ENCODE measurements at regions not wholly inside any gene's neighbourhood (a gene's known extent, or its start where the extent isn't known, plus 50 kb on each side); places are given as distances from the start of the nearest gene placed in this dataset.

DNA sequence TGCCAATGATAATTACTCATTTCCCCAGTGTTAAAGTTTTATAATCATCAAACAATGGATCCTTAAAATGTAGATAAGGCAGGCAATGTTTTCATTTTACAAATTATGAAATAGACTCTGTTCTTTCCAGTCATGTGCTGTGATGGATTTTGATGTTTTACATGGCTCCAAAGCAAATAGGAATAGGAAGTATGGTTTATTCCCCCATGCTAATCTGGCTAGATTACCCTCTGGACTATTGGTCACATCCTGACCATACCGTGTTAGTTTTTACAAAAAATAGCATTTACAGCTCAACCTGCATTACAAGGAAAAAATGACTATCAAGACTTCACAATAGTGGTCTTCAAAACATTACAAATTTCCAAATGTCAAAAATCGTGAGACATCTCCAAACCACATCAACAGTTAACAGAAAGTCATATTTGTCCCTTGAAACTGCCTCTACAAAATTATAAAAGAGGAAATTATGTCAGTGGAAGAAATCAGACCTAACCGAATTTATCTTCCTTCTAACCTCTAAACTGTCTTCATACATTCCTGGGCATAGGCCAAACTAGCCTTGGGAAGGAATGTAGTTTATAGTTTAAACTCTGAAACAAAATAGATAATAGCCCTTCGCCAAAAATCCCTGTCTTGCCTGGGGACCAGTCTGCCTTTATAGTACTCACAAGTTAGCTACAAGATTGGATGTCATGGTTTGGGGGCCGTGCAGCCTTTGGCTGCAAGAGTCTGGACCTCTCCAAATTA, 1941.2 kb upstream of the CELF4 start:
- Histone ChIP-seq H3K27me3 (ENCODE audit: control insufficient read depth in 2 of 2, insufficient read depth in 1 of 2, low read length in 1 of 2) (no peaks in the 10 kb centered on the region), H3K4me1 (ENCODE audit: control insufficient read depth in 2 of 2, insufficient read depth in 2 of 2, low read length in 2 of 2) (no peaks in the 10 kb centered on the region), H3K4me3 (ENCODE audit: low read length in 2 of 2) (no peak overlapping the region), H3K36me3 (ENCODE audit: control insufficient read depth in 2 of 2, insufficient read depth in 2 of 2, low read length in 1 of 2) (no peaks in the 10 kb centered on the region), H3K27ac (ENCODE audit: low read depth in 1 of 2, low read length in 1 of 2) (no peak overlapping the region), H3K9me3 (ENCODE audit: control insufficient read depth in 2 of 2, insufficient read depth in 1 of 2, low read length in 1 of 2) (no peaks in the 10 kb centered on the region)
- WGBS = 94% methylated on average over 5 of the region's 5 CpGs
- no peak for DNase-seq (ENCODE audit: low read depth in 6 of 9, low spot score in 9 of 9)

DNA sequence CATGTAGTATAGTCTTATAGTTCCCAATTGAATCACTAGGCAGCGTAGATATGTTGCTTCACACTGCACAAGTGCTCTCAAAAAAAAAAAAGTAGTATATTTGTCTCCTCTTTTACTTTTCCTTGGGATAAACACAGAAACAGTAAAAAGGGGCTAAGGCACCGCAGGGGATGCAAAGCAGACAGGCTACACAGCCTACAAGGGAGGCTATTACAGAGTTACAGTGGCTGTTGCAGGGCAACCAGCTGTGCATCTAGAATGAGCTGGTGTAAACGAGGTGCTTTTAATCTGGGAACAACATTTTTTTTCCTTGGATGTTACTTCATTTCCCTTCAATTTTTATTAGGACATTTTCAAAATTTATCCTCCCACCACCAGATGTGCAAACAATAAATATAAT, 1934.7 kb upstream of the CELF4 start:
- Histone ChIP-seq H3K9me3 (ENCODE audit: control insufficient read depth in 2 of 2, insufficient read depth in 1 of 2, low read length in 1 of 2) (no peaks in the 10 kb centered on the region), H3K4me3 (ENCODE audit: low read length in 2 of 2) (no peak overlapping the region), H3K27ac (ENCODE audit: low read depth in 1 of 2, low read length in 1 of 2) (no peak overlapping the region), H3K4me1 (ENCODE audit: control insufficient read depth in 2 of 2, insufficient read depth in 2 of 2, low read length in 2 of 2) (no peaks in the 10 kb centered on the region), H3K27me3 (ENCODE audit: control insufficient read depth in 2 of 2, insufficient read depth in 1 of 2, low read length in 1 of 2) (no peaks in the 10 kb centered on the region), H3K36me3 (ENCODE audit: control insufficient read depth in 2 of 2, insufficient read depth in 2 of 2, low read length in 1 of 2) (no peaks in the 10 kb centered on the region)
- 94% methylated on average over 3 of the region's 3 CpGs for WGBS
- DNase-seq (ENCODE audit: low read depth in 6 of 9, low spot score in 9 of 9) = no peak

DNA sequence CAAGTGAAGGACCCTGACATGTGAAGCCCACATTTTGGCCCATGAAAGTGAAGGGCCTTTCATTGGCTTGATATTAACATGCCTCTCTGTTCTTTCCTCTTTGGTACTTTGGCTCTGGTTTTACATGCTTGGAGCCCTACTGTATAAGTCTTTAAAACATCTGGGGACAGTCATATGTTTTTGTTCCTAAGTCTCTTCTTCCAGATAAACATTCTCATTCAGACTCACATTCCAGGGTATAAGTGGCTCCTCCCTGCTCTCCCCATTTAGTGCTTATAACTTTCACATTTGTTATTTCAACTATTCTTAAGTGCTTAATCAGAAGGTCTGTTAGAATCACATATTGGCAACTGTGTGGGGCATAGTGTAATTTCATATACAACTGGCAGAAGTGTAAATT, 1932.2 kb upstream of the CELF4 start:
- no peaks in the 10 kb centered on the region for H3K9me3 ChIP-seq (ENCODE audit: control insufficient read depth in 2 of 2, insufficient read depth in 1 of 2, low read length in 1 of 2)
- no peak overlapping the region for H3K4me3 ChIP-seq (ENCODE audit: low read length in 2 of 2)
- no peaks in the 10 kb centered on the region for H3K27me3 ChIP-seq (ENCODE audit: control insufficient read depth in 2 of 2, insufficient read depth in 1 of 2, low read length in 1 of 2)
- H3K4me1 ChIP-seq (ENCODE audit: control insufficient read depth in 2 of 2, insufficient read depth in 2 of 2, low read length in 2 of 2) = no peaks in the 10 kb centered on the region
- H3K36me3 ChIP-seq (ENCODE audit: control insufficient read depth in 2 of 2, insufficient read depth in 2 of 2, low read length in 1 of 2) = no peaks in the 10 kb centered on the region
- no peak for DNase-seq (ENCODE audit: low read depth in 6 of 9, low spot score in 9 of 9)
- H3K27ac ChIP-seq (ENCODE audit: low read depth in 1 of 2, low read length in 1 of 2) = no peak overlapping the region

DNA sequence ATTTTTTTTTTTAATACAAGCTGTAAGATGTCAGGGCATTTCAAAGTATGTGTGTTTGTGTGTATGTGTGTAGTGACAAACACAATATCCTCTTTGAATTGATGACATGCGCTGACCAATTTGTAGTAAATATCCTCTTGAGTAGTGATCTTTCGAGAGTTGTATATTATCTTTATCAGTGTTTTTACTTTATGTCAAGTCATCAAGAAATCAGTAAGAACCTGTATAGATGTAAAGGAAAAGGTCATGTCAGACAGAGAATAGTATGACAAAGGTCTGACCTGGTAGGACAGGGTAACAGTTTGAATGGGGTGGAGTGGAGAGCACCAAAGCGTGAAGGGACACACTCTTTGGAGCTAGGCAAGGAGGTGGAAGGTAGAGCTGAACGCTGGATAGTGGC, 1931.4 kb upstream of the CELF4 start:
- Histone ChIP-seq H3K27me3 (ENCODE audit: control insufficient read depth in 2 of 2, insufficient read depth in 1 of 2, low read length in 1 of 2) (no peaks in the 10 kb centered on the region), H3K27ac (ENCODE audit: low read depth in 1 of 2, low read length in 1 of 2) (no peak overlapping the region), H3K9me3 (ENCODE audit: control insufficient read depth in 2 of 2, insufficient read depth in 1 of 2, low read length in 1 of 2) (no peaks in the 10 kb centered on the region), H3K36me3 (ENCODE audit: control insufficient read depth in 2 of 2, insufficient read depth in 2 of 2, low read length in 1 of 2) (no peaks in the 10 kb centered on the region), H3K4me1 (ENCODE audit: control insufficient read depth in 2 of 2, insufficient read depth in 2 of 2, low read length in 2 of 2) (no peaks in the 10 kb centered on the region), H3K4me3 (ENCODE audit: low read length in 2 of 2) (no peak overlapping the region)
- DNase-seq (ENCODE audit: low read depth in 6 of 9, low spot score in 9 of 9) = no peak
- 85% methylated on average over 4 of the region's 4 CpGs for WGBS

DNA sequence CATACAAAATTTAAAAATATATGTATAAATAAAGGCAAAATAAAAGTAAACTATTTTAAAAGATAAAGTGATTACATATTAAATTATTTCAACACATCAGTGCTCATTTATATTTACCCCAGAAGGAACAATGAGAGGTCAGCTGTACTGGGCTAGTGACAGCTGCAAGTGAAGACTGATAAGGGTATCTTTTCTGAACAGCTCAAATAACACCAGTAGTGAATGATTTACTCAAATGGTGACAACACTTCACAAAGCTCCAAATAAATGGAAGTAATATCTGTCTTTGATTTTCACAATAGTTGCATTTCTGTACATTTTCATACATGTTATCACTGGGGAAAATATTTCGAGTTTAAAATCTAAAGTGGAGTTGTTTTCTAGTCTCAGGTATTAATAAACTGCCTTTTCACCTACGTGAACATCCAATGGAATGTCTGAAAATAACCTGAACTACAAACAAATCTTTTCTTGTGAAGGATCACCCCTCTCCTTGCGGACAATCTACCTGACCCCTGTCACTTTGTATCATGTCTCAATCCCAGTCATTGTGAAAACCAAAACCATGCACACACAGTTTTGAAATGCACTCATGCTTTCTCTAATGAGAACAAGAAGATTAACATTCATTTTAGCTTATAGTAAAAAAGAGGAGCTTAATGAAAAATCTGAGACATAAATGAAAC, 1928.8 kb upstream of the CELF4 start:
- Histone ChIP-seq H3K27ac (ENCODE audit: low read depth in 1 of 2, low read length in 1 of 2) (no peak overlapping the region), H3K4me1 (ENCODE audit: control insufficient read depth in 2 of 2, insufficient read depth in 2 of 2, low read length in 2 of 2) (no peaks in the 10 kb centered on the region), H3K9me3 (ENCODE audit: control insufficient read depth in 2 of 2, insufficient read depth in 1 of 2, low read length in 1 of 2) (no peaks in the 10 kb centered on the region), H3K36me3 (ENCODE audit: control insufficient read depth in 2 of 2, insufficient read depth in 2 of 2, low read length in 1 of 2) (no peaks in the 10 kb centered on the region), H3K27me3 (ENCODE audit: control insufficient read depth in 2 of 2, insufficient read depth in 1 of 2, low read length in 1 of 2) (no peaks in the 10 kb centered on the region), H3K4me3 (ENCODE audit: low read length in 2 of 2) (no peak overlapping the region)
- 96% methylated on average over 3 of the region's 3 CpGs for WGBS
- no peak for DNase-seq (ENCODE audit: low read depth in 6 of 9, low spot score in 9 of 9)

DNA sequence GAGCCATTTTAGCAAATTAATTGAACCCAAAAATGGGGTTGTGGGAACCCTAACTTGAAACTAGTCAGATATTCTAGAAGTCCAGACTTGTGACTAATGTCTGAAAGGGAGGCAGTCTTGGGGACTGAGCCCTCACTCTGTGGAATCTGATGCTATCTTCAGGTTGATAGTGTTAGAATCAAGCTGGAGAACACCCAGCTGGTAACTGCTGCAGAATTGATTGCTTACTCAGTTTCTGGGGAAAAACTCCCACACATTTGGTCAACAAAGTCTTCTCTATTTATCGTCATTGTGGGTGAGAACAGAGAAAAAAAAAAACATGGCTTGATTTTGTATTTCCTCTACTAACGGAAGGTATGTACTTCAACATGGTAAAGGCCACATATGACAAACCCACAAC, 1925.8 kb upstream of the CELF4 start:
- no peaks in the 10 kb centered on the region for H3K9me3 ChIP-seq (ENCODE audit: control insufficient read depth in 2 of 2, insufficient read depth in 1 of 2, low read length in 1 of 2)
- WGBS = 93% methylated on average over 2 of the region's 2 CpGs
- H3K27ac ChIP-seq (ENCODE audit: low read depth in 1 of 2, low read length in 1 of 2) = no peak overlapping the region
- H3K36me3 ChIP-seq (ENCODE audit: control insufficient read depth in 2 of 2, insufficient read depth in 2 of 2, low read length in 1 of 2) = no peaks in the 10 kb centered on the region
- DNase-seq (ENCODE audit: low read depth in 6 of 9, low spot score in 9 of 9) = no peak
- no peak overlapping the region for H3K4me3 ChIP-seq (ENCODE audit: low read length in 2 of 2)
- no peaks in the 10 kb centered on the region for H3K27me3 ChIP-seq (ENCODE audit: control insufficient read depth in 2 of 2, insufficient read depth in 1 of 2, low read length in 1 of 2)
- H3K4me1 ChIP-seq (ENCODE audit: control insufficient read depth in 2 of 2, insufficient read depth in 2 of 2, low read length in 2 of 2) = no peaks in the 10 kb centered on the region

DNA sequence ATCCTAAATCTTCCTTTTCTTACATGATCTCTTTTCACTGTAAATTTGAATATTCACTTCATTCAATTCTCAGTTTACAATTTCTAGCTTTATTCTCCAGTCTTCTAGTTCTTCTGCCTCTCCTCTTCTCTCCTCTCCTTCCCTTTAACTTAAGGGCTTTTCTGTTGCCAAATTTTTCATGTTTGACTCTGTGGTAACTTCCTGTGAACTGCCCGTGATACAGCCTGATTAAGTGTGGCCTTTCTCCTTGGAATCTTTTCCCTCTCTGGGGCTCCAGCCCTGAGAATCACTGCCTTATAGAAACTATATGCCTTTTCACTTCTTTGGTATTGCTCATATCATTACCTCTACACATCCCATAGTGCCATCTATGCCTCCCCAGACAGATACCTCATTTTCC, 1923.8 kb upstream of the CELF4 start:
- no peak overlapping the region for H3K4me3 ChIP-seq (ENCODE audit: low read length in 2 of 2)
- no peaks in the 10 kb centered on the region for H3K4me1 ChIP-seq (ENCODE audit: control insufficient read depth in 2 of 2, insufficient read depth in 2 of 2, low read length in 2 of 2)
- no peak overlapping the region for H3K27ac ChIP-seq (ENCODE audit: low read depth in 1 of 2, low read length in 1 of 2)
- H3K27me3 ChIP-seq (ENCODE audit: control insufficient read depth in 2 of 2, insufficient read depth in 1 of 2, low read length in 1 of 2) = no peaks in the 10 kb centered on the region
- WGBS = 95% methylated on average over 1 of the region's 1 CpG
- no peak for DNase-seq (ENCODE audit: low read depth in 6 of 9, low spot score in 9 of 9)
- no peaks in the 10 kb centered on the region for H3K9me3 ChIP-seq (ENCODE audit: control insufficient read depth in 2 of 2, insufficient read depth in 1 of 2, low read length in 1 of 2)
- H3K36me3 ChIP-seq (ENCODE audit: control insufficient read depth in 2 of 2, insufficient read depth in 2 of 2, low read length in 1 of 2) = no peaks in the 10 kb centered on the region

DNA sequence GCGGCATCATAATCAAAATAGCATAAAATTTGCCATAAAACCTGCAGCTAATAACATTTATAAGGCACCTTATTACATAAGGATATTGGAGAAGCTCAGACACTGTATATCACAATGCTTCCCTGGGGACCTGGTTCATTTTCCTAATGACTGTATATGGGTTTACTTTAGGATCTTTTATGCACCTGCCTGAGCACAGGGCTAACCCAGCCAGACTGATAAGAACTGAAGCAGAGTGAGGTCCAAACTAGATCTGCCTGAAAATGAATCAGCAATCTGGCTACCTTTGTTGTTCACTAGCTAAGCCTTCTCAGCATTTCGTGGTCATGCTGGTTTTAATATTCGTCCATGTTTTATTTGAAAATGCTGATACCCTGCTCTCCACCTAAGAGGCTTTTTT, 1922.3 kb upstream of the CELF4 start:
- H3K27me3 ChIP-seq (ENCODE audit: control insufficient read depth in 2 of 2, insufficient read depth in 1 of 2, low read length in 1 of 2) = no peaks in the 10 kb centered on the region
- no peak overlapping the region for H3K27ac ChIP-seq (ENCODE audit: low read depth in 1 of 2, low read length in 1 of 2)
- no peaks in the 10 kb centered on the region for H3K36me3 ChIP-seq (ENCODE audit: control insufficient read depth in 2 of 2, insufficient read depth in 2 of 2, low read length in 1 of 2)
- H3K4me3 ChIP-seq (ENCODE audit: low read length in 2 of 2) = no peak overlapping the region
- WGBS = 70% methylated on average over 3 of the region's 3 CpGs
- no peak for DNase-seq (ENCODE audit: low read depth in 6 of 9, low spot score in 9 of 9)
- H3K4me1 ChIP-seq (ENCODE audit: control insufficient read depth in 2 of 2, insufficient read depth in 2 of 2, low read length in 2 of 2) = no peaks in the 10 kb centered on the region
- H3K9me3 ChIP-seq (ENCODE audit: control insufficient read depth in 2 of 2, insufficient read depth in 1 of 2, low read length in 1 of 2) = no peaks in the 10 kb centered on the region

DNA sequence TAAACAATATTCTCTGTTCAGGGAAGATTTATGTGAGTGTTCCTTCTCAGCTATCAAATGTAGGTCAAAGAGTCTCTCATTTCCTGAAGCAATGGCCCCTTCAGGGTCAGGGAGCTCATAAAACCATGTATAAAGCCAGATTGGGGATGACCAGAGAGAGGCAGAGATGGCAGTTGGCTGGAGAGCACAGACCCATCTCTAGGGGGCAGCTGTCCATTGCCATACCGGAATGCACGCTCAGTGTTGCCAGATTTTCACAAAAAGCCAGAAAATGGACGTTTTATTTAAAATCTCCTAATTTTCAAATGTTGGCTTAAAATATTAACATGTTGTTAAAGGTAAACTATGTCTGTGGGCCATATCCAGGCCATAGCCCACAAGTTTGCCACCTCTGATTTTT, 1920.7 kb upstream of the CELF4 start:
- WGBS = over 99% methylated on average over 3 of the region's 3 CpGs
- Histone ChIP-seq H3K36me3 (ENCODE audit: control insufficient read depth in 2 of 2, insufficient read depth in 2 of 2, low read length in 1 of 2) (no peaks in the 10 kb centered on the region), H3K4me3 (ENCODE audit: low read length in 2 of 2) (no peak overlapping the region), H3K27ac (ENCODE audit: low read depth in 1 of 2, low read length in 1 of 2) (no peak overlapping the region), H3K27me3 (ENCODE audit: control insufficient read depth in 2 of 2, insufficient read depth in 1 of 2, low read length in 1 of 2) (no peaks in the 10 kb centered on the region), H3K9me3 (ENCODE audit: control insufficient read depth in 2 of 2, insufficient read depth in 1 of 2, low read length in 1 of 2) (no peaks in the 10 kb centered on the region), H3K4me1 (ENCODE audit: control insufficient read depth in 2 of 2, insufficient read depth in 2 of 2, low read length in 2 of 2) (no peaks in the 10 kb centered on the region)
- DNase-seq (ENCODE audit: low read depth in 6 of 9, low spot score in 9 of 9) = no peak

All from thymus (tissue), 11 donors.